ENCODE measurements at regions not wholly inside any gene's neighbourhood (a gene's known extent, or its start where the extent isn't known, plus 50 kb on each side); places are given as distances from the start of the nearest gene placed in this dataset.

GRCh38 chr5:4156153-4156552 is 560.5 kb downstream of the IRX1 start:
- Histone ChIP-seq H3K27ac (ENCODE audit: low read depth in 2 of 2, low read length in 2 of 2) (no peak overlapping the region), H3K4me1 (ENCODE audit: control insufficient read depth in 2 of 3, insufficient read depth in 2 of 3, low read depth in 1 of 3, low read length in 3 of 3) (no peaks in the 10 kb centered on the region), H3K9ac (ENCODE audit: low read length in 3 of 3) (no peak overlapping the region), H3K9me3 (ENCODE audit: control insufficient read depth in 2 of 3, insufficient read depth in 1 of 3, low read length in 3 of 3) (no peaks in the 10 kb centered on the region), H3K27me3 (ENCODE audit: control insufficient read depth, insufficient read depth, low read length) (no peaks in the 10 kb centered on the region), H3K4me3 (ENCODE audit: low read length in 3 of 3) (no peak overlapping the region), H3K36me3 (ENCODE audit: control insufficient read depth in 2 of 3, insufficient read depth in 3 of 3, low read length in 3 of 3) (no peaks in the 10 kb centered on the region)
- no peak for FAIRE-seq
- TF ChIP-seq CTCF (IDR thresholded peaks at IDR 0.05; ENCODE audit: borderline replicate concordance, extremely low read depth, insufficient read depth) = no peak
- DNase-seq = no peak
- intact Hi-C loops (cut with DNase I) = no loop called here

GRCh38 chr5:4156889-4157288 is 561.3 kb downstream of the IRX1 start:
- Histone ChIP-seq H3K27me3 (ENCODE audit: control insufficient read depth, insufficient read depth, low read length) (no peaks in the 10 kb centered on the region), H3K36me3 (ENCODE audit: control insufficient read depth in 2 of 3, insufficient read depth in 3 of 3, low read length in 3 of 3) (no peaks in the 10 kb centered on the region), H3K4me3 (ENCODE audit: low read length in 3 of 3) (no peak overlapping the region), H3K9me3 (ENCODE audit: control insufficient read depth in 2 of 3, insufficient read depth in 1 of 3, low read length in 3 of 3) (no peaks in the 10 kb centered on the region), H3K4me1 (ENCODE audit: control insufficient read depth in 2 of 3, insufficient read depth in 2 of 3, low read depth in 1 of 3, low read length in 3 of 3) (no peaks in the 10 kb centered on the region), H3K27ac (ENCODE audit: low read depth in 2 of 2, low read length in 2 of 2) (no peak overlapping the region), H3K9ac (ENCODE audit: low read length in 3 of 3) (no peak overlapping the region)
- TF ChIP-seq CTCF (IDR thresholded peaks at IDR 0.05; ENCODE audit: borderline replicate concordance, extremely low read depth, insufficient read depth) = no peak
- intact Hi-C loops (cut with DNase I) = no loop called here
- FAIRE-seq (no peak), DNase-seq (no peak)

- H3K4me3 ChIP-seq (ENCODE audit: low read length in 3 of 3) = no peak overlapping the region
- no peak overlapping the region for H3K9ac ChIP-seq (ENCODE audit: low read length in 3 of 3)
- no peak for DNase-seq
- intact Hi-C loops (cut with DNase I) = no loop called here
- H3K4me1 ChIP-seq (ENCODE audit: control insufficient read depth in 2 of 3, insufficient read depth in 2 of 3, low read depth in 1 of 3, low read length in 3 of 3) = no peaks in the 10 kb centered on the region
- H3K27ac ChIP-seq (ENCODE audit: low read depth in 2 of 2, low read length in 2 of 2) = no peak overlapping the region
- H3K36me3 ChIP-seq (ENCODE audit: control insufficient read depth in 2 of 3, insufficient read depth in 3 of 3, low read length in 3 of 3) = no peaks in the 10 kb centered on the region
- H3K9me3 ChIP-seq (ENCODE audit: control insufficient read depth in 2 of 3, insufficient read depth in 1 of 3, low read length in 3 of 3) = no peaks in the 10 kb centered on the region
- no peaks in the 10 kb centered on the region for H3K27me3 ChIP-seq (ENCODE audit: control insufficient read depth, insufficient read depth, low read length)
- no peak for TF ChIP-seq CTCF (IDR thresholded peaks at IDR 0.05; ENCODE audit: borderline replicate concordance, extremely low read depth, insufficient read depth)
- FAIRE-seq = no peak
These were observed 563.3 kb downstream of the IRX1 start for GRCh38 chr5:4158750-4159447.

- Histone ChIP-seq H3K4me3 (ENCODE audit: low read length in 3 of 3) (no peak overlapping the region), H3K9ac (ENCODE audit: low read length in 3 of 3) (no peak overlapping the region), H3K27me3 (ENCODE audit: control insufficient read depth, insufficient read depth, low read length) (no peaks in the 10 kb centered on the region), H3K27ac (ENCODE audit: low read depth in 2 of 2, low read length in 2 of 2) (no peak overlapping the region), H3K4me1 (ENCODE audit: control insufficient read depth in 2 of 3, insufficient read depth in 2 of 3, low read depth in 1 of 3, low read length in 3 of 3) (no peaks in the 10 kb centered on the region), H3K9me3 (ENCODE audit: control insufficient read depth in 2 of 3, insufficient read depth in 1 of 3, low read length in 3 of 3) (no peaks in the 10 kb centered on the region), H3K36me3 (ENCODE audit: control insufficient read depth in 2 of 3, insufficient read depth in 3 of 3, low read length in 3 of 3) (no peaks in the 10 kb centered on the region)
- FAIRE-seq (no peak), DNase-seq (no peak)
- intact Hi-C loops (cut with DNase I) = no loop called here
- TF ChIP-seq CTCF (IDR thresholded peaks at IDR 0.05; ENCODE audit: borderline replicate concordance, extremely low read depth, insufficient read depth) = no peak
These were observed 564.0 kb downstream of the IRX1 start for GRCh38 chr5:4159681-4160080.

All from kidney (tissue), 13 donors.